Glutamatergic neuron (in vitro differentiated cells): ENCODE measurements at regions not wholly inside any gene's neighbourhood (a gene's known extent, or its start where the extent isn't known, plus 50 kb on each side); places are given as distances from the start of the nearest gene placed in this dataset.

Source experiments
- DNase-seq: peaks from one replicate; pipeline ENCODE4 v3.0.0; 2022
- H3K27ac Mint-ChIP-seq: one replicate; pipeline ENCODE4 v1.8.0; 2020; ENCODE audit warnings: mild to moderate bottlenecking, mixed read lengths, inconsistent platforms; ENCODE audit not compliant: unreplicated experiment
- H3K27me3 Mint-ChIP-seq: one replicate; pipeline ENCODE4 v1.8.0; 2020; ENCODE audit warnings: mild to moderate bottlenecking, moderate library complexity, mixed read lengths, inconsistent platforms; ENCODE audit not compliant: unreplicated experiment
- H3K36me3 Mint-ChIP-seq: one replicate; pipeline ENCODE4 v1.8.0; 2020; ENCODE audit warnings: mild to moderate bottlenecking, mixed read lengths, inconsistent platforms; ENCODE audit not compliant: unreplicated experiment
- H3K4me1 Mint-ChIP-seq: one replicate; pipeline ENCODE4 v1.8.0; 2020; ENCODE audit warnings: mild to moderate bottlenecking, low read depth, mixed read lengths, inconsistent platforms; ENCODE audit not compliant: unreplicated experiment
- H3K4me3 Mint-ChIP-seq: one replicate; pipeline ENCODE4 v1.8.0; 2020; ENCODE audit warnings: mild to moderate bottlenecking, mixed read lengths, inconsistent platforms; ENCODE audit not compliant: unreplicated experiment
- H3K9me3 Mint-ChIP-seq: one replicate; pipeline ENCODE4 v1.8.0; 2020; ENCODE audit warnings: mild to moderate bottlenecking, moderate library complexity, mixed read lengths, inconsistent platforms; ENCODE audit not compliant: unreplicated experiment
- TF ChIP-seq, protein P1 (sequence below): fragments of 200-600 bp; sonication (generic); IDR thresholded peaks from one replicate; pipeline ENCODE4 v1.5.0; 2021; ENCODE audit not compliant: partially characterized antibody, unreplicated experiment

DNA sequence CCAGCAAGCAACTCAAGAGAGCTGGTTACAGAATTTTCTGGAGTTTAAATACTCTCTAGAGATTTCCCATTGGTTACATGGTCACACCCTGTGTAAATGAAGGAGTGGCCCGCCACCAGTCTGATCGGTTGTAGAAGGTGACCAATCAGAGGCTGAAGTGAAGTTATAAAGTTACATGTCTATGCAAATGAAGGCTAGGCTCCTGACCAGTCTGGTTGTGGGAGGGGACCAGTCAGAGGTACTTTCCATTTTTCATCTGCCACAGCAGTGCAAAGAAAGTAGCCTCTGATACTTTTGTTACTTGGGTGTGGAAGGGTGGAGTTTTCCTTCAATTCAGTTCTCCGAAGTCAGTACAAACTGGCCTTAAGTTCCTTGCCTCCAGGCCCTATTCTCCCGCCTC, 273.7 kb downstream of the BARHL2 start:
- H3K36me3 Mint-ChIP-seq, result no peaks in the 10 kb centered on the region
- no peak for DNase-seq
- H3K27ac Mint-ChIP-seq, result no peak overlapping the region
- TF ChIP-seq, protein P1, sequence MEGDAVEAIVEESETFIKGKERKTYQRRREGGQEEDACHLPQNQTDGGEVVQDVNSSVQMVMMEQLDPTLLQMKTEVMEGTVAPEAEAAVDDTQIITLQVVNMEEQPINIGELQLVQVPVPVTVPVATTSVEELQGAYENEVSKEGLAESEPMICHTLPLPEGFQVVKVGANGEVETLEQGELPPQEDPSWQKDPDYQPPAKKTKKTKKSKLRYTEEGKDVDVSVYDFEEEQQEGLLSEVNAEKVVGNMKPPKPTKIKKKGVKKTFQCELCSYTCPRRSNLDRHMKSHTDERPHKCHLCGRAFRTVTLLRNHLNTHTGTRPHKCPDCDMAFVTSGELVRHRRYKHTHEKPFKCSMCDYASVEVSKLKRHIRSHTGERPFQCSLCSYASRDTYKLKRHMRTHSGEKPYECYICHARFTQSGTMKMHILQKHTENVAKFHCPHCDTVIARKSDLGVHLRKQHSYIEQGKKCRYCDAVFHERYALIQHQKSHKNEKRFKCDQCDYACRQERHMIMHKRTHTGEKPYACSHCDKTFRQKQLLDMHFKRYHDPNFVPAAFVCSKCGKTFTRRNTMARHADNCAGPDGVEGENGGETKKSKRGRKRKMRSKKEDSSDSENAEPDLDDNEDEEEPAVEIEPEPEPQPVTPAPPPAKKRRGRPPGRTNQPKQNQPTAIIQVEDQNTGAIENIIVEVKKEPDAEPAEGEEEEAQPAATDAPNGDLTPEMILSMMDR, result no peak
- H3K4me3 Mint-ChIP-seq, result no peak overlapping the region
- no peaks in the 10 kb centered on the region for H3K9me3 Mint-ChIP-seq
- H3K4me1 Mint-ChIP-seq, result no peaks in the 10 kb centered on the region
- peaks cover 3% of the 10 kb centered on the region for H3K27me3 Mint-ChIP-seq

DNA sequence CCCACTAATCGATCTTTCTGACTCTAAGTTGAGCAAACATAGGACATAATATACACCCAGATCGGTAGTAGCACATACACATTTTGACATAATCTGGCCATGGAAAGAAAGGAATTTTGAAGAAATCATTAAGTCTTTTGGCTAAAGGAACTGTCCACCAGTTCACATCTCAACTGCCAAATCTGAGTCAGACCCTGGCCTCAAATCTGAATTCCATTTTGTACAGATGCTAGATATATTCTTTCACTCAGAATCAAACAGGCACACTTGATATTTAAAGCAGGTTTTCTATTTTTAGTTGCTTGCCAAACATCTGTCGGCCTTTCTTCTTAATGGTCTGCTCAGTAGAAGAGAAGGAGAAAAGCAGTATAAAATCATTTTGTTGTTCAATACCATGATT, 281.8 kb downstream of the BARHL2 start:
- no peaks in the 10 kb centered on the region for H3K9me3 Mint-ChIP-seq
- H3K36me3 Mint-ChIP-seq, result no peaks in the 10 kb centered on the region
- DNase-seq, result no peak
- TF ChIP-seq, protein P1, result no peak
- no peak overlapping the region for H3K4me3 Mint-ChIP-seq
- no peaks in the 10 kb centered on the region for H3K4me1 Mint-ChIP-seq
- H3K27ac Mint-ChIP-seq, result no peak overlapping the region
- no peaks in the 10 kb centered on the region for H3K27me3 Mint-ChIP-seq

DNA sequence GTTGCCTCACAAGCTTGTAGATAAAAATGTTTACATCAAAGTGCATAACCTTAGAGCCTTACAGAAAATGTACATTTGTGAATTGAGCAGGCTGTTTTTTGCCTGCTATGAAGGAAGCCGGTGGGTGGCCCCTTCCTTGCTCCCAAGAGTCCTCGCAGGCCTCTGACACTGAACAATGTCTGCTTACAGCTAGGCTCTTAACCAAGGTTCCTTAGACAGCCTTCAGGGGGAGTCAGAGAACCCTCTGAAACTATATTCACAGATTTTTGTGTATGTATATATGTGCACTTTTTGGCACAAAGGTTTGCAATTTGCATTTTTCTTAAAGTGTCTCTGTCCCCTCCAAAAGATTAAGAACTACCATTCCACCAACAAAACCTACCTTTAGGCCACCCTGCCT, 282.6 kb downstream of the BARHL2 start:
- Mint-ChIP-seq H3K27me3 (no peaks in the 10 kb centered on the region), H3K27ac (no peak overlapping the region), H3K36me3 (no peaks in the 10 kb centered on the region), H3K4me1 (no peaks in the 10 kb centered on the region), H3K4me3 (no peak overlapping the region), H3K9me3 (no peaks in the 10 kb centered on the region)
- TF ChIP-seq, protein P1, result peak; percentile 20
- DNase-seq, result no peak

DNA sequence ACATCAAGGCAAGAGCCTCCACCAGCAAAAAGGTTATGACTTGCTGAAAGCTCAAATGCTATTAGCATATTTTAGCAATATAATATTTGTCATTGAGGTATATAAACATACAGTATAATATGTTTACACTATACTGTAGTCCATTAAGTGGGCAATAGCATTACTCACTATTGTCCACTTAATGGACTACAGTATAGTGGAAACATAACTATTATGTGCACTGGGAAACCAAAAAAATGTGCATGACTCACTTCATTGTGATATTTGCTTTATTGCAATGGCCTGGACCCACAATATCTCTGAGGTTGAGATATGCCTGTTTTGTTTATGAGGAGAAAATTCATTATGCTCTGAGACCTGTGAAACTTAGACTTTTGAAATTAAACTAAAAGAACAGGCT, 300.0 kb downstream of the BARHL2 start:
- Mint-ChIP-seq H3K9me3 (peaks cover 4% of the 10 kb centered on the region), H3K4me1 (no peaks in the 10 kb centered on the region), H3K36me3 (peaks cover 13% of the 10 kb centered on the region), H3K4me3 (no peak overlapping the region), H3K27ac (no peak overlapping the region), H3K27me3 (no peaks in the 10 kb centered on the region)
- TF ChIP-seq, protein P1, result no peak
- DNase-seq, result no peak

DNA sequence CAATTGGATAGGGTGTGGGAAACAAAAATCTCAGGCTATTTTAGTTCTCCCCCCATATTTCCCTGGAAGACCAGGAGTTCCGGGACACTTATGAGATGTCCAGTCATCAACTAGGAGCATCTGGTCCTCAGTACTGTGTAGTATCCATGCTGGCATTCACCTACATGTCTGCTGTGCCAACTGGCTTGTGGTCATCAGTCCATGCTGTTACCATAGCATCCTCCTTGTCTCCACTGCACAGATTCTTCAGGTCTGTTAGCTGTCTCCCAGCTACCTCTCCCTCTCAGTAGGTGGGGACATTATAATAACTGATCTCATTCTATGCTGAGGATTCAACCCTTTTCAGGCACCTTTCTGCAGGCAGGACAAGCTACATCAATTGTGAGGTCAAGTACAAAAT, 302.9 kb downstream of the BARHL2 start:
- Mint-ChIP-seq H3K9me3 (peaks cover 4% of the 10 kb centered on the region), H3K27ac (no peak overlapping the region), H3K4me1 (no peaks in the 10 kb centered on the region), H3K27me3 (no peaks in the 10 kb centered on the region), H3K36me3 (peaks cover 13% of the 10 kb centered on the region), H3K4me3 (no peak overlapping the region)
- TF ChIP-seq, protein P1, result no peak
- no peak for DNase-seq
